OCI-LY1 (cell line): ENCODE measurements at regions not wholly inside any gene's neighbourhood (a gene's known extent, or its start where the extent isn't known, plus 50 kb on each side); places are given as distances from the start of the nearest gene placed in this dataset.

Experiments used
- CTCF ChIP-seq: fragments of 200-600 bp; sonication (generic), shearing (Covaris generic); IDR thresholded peaks from 2 replicates; pipeline ENCODE4 v1.5.1; 2017; ENCODE audit warnings: mild to moderate bottlenecking, antibody characterized with exemption, low read length, moderate library complexity, mixed read lengths
- EZH2 ChIP-seq: fragments of 200-600 bp; sonication (generic), shearing (Covaris generic); IDR thresholded peaks from 2 replicates; pipeline ENCODE4 v1.8.0; 2017; ENCODE audit warnings: borderline replicate concordance, mixed run types, mild to moderate bottlenecking, antibody characterized with exemption, low read length, moderate library complexity, mixed read lengths

DNA sequence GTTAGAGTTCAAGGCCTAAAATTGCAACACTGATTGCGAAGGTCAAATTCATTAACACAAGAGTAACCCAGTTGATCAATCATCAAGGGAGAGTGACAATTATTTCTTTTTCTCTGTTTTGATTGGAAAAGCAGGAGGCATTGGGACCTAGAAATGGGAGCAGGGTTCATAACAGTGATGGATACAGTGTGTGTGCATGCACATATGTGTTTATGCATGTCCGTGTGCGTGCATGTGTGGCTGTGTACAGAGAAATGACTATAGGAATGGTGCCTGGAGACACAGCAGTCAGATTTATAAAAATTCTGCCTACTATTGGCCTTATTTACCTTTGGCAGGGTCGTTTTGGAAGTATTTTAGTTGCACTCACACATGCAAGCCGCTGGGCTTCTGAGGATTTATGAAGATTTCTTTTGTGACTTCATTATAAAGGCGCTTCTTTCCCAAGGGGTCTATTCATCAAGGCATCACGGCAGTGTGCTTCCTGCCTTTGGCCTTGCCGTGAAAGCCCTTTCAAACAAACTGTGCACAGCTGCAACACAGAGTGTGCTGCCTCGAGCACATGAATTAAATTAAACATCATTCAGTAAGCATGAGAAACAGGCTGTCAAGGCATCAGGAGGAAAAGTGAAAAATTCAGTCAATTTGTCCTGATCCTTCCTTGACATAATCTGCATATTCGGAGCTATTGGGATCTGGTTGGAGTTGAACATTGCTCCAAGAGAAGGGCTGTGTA lies 122.8 kb upstream of the PUM3 start:
- no peak for TF ChIP-seq CTCF
- TF ChIP-seq EZH2 = no peak
